ENCODE measurements at regions not wholly inside any gene's neighbourhood (a gene's known extent, or its start where the extent isn't known, plus 50 kb on each side); places are given as distances from the start of the nearest gene placed in this dataset.

DNA sequence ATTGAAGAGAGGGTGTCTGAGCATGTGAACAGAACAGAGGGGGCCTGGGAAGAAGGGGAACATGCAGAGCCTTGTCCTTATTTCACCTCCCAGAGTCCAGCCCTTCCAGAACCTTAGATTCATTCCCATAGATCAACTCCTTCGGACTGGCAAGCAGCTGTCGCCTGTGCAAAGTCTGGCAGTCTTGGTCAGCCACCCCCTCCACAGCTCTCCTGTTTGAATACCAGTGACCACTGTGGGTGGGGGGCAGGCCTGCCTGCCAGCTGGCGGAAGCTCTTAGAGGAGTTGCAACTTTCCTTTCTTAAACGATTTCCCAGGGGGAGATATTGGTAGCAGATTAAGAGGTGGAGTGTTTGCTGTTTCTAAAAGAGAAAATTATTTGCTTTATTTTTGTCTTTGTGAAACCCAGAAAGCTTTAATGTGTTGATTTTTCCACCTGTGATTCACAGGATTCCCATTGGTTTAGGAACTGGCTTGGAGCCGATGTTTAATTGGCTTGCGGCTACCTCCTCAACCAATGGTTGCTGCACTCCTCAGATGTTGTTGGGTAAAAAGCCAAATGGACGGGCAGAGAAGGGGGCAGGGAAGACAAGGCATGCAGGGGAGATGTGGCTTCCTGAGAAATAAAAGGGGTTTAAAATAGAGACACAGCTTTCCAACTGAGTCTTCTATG, 62.2 kb upstream of the PRPS1 start:
- Mint-ChIP-seq H3K4me3 (peak overlapping the region in 1 of 3 experiments; percentile 31), H3K27ac (peak overlapping the region; percentile 23 to 54 (median 47)), H3K4me1 (peaks cover 12% of the 10 kb centered on the region), H3K9me3 (peaks cover 3% of the 10 kb centered on the region), H3K27me3 (ENCODE audit: low read depth) (no peaks in the 10 kb centered on the region), H3K36me3 (ENCODE audit: low read depth) (no peaks in the 10 kb centered on the region)
- TF ChIP-seq, protein P1, sequence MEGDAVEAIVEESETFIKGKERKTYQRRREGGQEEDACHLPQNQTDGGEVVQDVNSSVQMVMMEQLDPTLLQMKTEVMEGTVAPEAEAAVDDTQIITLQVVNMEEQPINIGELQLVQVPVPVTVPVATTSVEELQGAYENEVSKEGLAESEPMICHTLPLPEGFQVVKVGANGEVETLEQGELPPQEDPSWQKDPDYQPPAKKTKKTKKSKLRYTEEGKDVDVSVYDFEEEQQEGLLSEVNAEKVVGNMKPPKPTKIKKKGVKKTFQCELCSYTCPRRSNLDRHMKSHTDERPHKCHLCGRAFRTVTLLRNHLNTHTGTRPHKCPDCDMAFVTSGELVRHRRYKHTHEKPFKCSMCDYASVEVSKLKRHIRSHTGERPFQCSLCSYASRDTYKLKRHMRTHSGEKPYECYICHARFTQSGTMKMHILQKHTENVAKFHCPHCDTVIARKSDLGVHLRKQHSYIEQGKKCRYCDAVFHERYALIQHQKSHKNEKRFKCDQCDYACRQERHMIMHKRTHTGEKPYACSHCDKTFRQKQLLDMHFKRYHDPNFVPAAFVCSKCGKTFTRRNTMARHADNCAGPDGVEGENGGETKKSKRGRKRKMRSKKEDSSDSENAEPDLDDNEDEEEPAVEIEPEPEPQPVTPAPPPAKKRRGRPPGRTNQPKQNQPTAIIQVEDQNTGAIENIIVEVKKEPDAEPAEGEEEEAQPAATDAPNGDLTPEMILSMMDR (IDR thresholded peaks at IDR 0.05; ENCODE audit: unreplicated experiment in 3 of 3), result no peak

DNA sequence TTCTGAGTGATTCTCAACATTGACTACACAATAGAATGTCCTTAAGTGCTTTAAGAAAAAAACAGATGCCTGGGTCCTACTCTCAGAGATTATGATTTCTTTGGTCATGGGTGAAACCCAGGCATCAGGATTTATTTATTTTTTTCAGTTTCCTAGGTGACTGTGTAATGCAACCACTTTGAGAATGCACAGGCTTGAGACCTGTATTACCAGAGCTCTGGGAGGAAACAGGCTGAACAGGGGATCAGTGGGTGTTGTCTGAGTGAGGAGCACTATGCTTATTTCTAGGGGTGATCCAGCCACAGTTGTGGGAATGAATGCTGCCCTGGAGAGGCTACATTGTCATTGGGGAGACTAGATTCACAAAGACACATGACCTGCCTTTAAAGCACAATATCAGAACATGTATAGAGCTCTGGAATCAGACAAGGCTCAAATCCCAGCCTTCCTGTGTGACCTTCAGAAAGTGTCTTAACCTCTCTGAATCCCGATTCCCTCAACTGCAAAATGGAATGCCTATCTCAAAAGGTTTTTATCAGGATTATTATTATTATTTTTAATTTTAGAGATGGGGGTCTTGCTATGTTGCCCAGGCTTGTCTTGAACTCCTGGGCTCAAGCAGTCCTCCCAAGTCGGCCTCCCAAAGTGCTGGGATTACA, 61.6 kb upstream of the PRPS1 start:
- Mint-ChIP-seq H3K27ac (peak overlapping the region in 1 of 3 experiments; percentile 47), H3K27me3 (ENCODE audit: low read depth) (no peaks in the 10 kb centered on the region), H3K36me3 (ENCODE audit: low read depth) (no peaks in the 10 kb centered on the region), H3K4me1 (peaks cover 8% of the 10 kb centered on the region), H3K4me3 (no peak overlapping the region), H3K9me3 (peaks cover 3% of the 10 kb centered on the region)
- TF ChIP-seq, protein P1 (IDR thresholded peaks at IDR 0.05; ENCODE audit: unreplicated experiment in 3 of 3), result no peak

DNA sequence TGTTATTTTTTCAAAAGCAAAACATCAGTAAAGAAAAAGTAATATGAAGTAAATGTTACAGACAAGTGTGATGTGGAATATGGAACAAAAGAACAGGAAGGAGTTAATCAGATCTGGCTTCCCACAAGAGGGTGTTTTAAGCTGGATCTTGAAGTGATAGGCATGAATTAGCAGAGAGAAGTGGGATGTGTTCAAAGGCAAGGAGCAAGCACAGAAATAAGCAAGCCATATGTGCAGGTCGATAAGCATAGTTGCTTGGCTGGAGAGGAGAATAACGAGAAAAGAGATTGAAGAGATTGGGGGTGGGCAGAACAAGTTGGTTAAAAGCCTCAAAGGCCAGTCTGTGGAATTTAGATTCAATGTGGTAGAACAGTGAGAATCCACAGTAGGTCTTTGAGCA, 60.9 kb upstream of the PRPS1 start:
- TF ChIP-seq, protein P1 (IDR thresholded peaks at IDR 0.05; ENCODE audit: unreplicated experiment in 3 of 3), result no peak
- no peak overlapping the region for H3K4me3 Mint-ChIP-seq
- peaks cover 6% of the 10 kb centered on the region for H3K9me3 Mint-ChIP-seq
- no peaks in the 10 kb centered on the region for H3K27me3 Mint-ChIP-seq (ENCODE audit: low read depth)
- no peaks in the 10 kb centered on the region for H3K36me3 Mint-ChIP-seq (ENCODE audit: low read depth)
- peaks cover 8% of the 10 kb centered on the region for H3K4me1 Mint-ChIP-seq
- no peak overlapping the region for H3K27ac Mint-ChIP-seq

DNA sequence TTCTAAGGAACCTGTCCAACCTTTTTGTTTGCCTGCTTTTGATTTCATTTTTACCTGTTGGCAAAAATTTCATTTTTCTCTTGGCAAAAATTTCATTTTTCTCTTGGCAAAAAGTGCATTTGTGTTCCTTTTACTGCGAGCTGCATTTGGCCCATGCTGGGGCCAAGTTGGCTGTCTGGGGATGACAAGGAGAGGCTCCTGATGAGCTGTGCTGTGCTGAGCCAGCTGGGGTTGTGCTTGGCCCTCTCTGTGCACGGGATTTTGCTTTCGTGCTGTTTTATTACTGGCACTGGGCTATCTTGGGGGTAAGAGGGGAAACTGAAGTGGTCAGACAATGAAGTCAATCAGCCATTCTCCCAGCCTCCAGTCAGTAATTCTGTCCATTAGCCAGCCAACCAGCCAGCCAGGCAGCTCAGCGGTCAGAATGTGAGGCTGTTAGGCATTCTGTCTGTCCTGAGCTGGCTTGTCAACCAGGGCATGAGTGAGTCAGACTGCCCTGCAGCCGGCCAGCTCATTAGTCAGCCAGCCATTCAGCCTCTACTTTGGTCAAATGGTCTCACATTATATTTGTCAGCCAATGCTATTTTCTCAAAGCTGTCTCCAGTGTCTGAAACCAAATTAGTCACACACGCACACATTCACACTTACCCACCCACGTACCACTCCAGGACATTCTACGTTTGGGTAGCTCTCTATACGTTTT, 56.9 kb upstream of the PRPS1 start:
- Mint-ChIP-seq H3K9me3 (peaks cover 4% of the 10 kb centered on the region), H3K36me3 (ENCODE audit: low read depth) (no peaks in the 10 kb centered on the region), H3K27me3 (ENCODE audit: low read depth) (no peaks in the 10 kb centered on the region), H3K4me3 (no peak overlapping the region), H3K4me1 (peaks cover under 1% of the 10 kb centered on the region), H3K27ac (no peak overlapping the region)
- TF ChIP-seq, protein P1 (IDR thresholded peaks at IDR 0.05; ENCODE audit: unreplicated experiment in 3 of 3), result no peak

DNA sequence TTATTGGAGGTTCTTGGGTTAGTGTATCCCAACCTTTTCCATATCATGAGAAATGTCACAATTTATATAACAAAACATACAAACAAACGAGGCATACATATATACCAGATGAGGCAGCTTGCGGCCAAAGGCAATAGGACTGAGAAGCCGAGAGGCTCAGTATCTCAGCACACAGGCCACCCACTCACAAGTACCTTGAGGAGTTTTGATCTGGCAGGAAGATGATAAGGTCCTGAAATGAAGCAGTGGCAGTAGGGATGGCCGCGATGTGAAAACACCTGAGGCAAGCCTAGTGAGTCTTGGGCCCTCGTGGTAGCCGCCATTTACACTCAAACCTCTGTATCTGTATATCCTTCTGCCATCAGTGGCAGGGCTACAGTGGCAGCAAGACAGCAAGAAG, 55.3 kb upstream of the PRPS1 start:
- TF ChIP-seq, protein P1 (IDR thresholded peaks at IDR 0.05; ENCODE audit: unreplicated experiment in 3 of 3), result no peak
- no peaks in the 10 kb centered on the region for H3K27me3 Mint-ChIP-seq (ENCODE audit: low read depth)
- no peak overlapping the region for H3K4me3 Mint-ChIP-seq
- no peaks in the 10 kb centered on the region for H3K4me1 Mint-ChIP-seq
- H3K36me3 Mint-ChIP-seq (ENCODE audit: low read depth), result no peaks in the 10 kb centered on the region
- peaks cover 8% of the 10 kb centered on the region for H3K9me3 Mint-ChIP-seq
- no peak overlapping the region for H3K27ac Mint-ChIP-seq

Data from nephron (organoid).